ENCODE measurements at regions not wholly inside any gene's neighbourhood (a gene's known extent, or its start where the extent isn't known, plus 50 kb on each side); places are given as distances from the start of the nearest gene placed in this dataset.

- TF ChIP-seq E2F1 (CRISPR knock-in tag; IDR thresholded peaks at IDR 0.05) (no peak), ZSCAN18 (CRISPR knock-in tag; IDR thresholded peaks at IDR 0.05) (no peak), MLX (CRISPR knock-in tag; IDR thresholded peaks at IDR 0.05) (no peak), ZNF423 (CRISPR knock-in tag; IDR thresholded peaks at IDR 0.05) (no peak), ZNF232 (CRISPR knock-in tag; IDR thresholded peaks at IDR 0.05) (no peak), STAT6 (CRISPR knock-in tag; conservative IDR thresholded peaks at IDR 0.05; ENCODE audit: low read depth) (no peak), ZNF671 (CRISPR knock-in tag; IDR thresholded peaks at IDR 0.05) (no peak)
Measured at GRCh38 chr5:8138884-8139283, 269.9 kb downstream of the MTRR start (continued).

- no peak for ATAC-seq
- no peak overlapping the region for H3K27ac Mint-ChIP-seq
- no peaks in the 10 kb centered on the region for H3K36me3 Mint-ChIP-seq
- no peaks in the 10 kb centered on the region for H3K27me3 Mint-ChIP-seq (ENCODE audit: low read depth)
- no peak for DNase-seq (ENCODE audit: low spot score)
- peaks cover 6% of the 10 kb centered on the region for H3K9me3 Mint-ChIP-seq
- H3K4me3 Mint-ChIP-seq, result no peak overlapping the region
- POLR2A ChIA-PET, result no interaction called here
- CTCF ChIA-PET, result no interaction called here
- TF ChIP-seq STAT6 (CRISPR knock-in tag; conservative IDR thresholded peaks at IDR 0.05; ENCODE audit: low read depth) (no peak), ZNF138 (CRISPR knock-in tag; conservative IDR thresholded peaks at IDR 0.05) (no peak), ATF3 (CRISPR knock-in tag; conservative IDR thresholded peaks at IDR 0.05) (no peak), E2F5 (CRISPR knock-in tag; IDR thresholded peaks at IDR 0.05) (no peak), PRDM15 (CRISPR knock-in tag; IDR thresholded peaks at IDR 0.05) (no peak), FOXJ3 (CRISPR knock-in tag; IDR thresholded peaks at IDR 0.05; ENCODE audit: borderline replicate concordance) (no peak)
- no peaks in the 10 kb centered on the region for H3K4me1 Mint-ChIP-seq
Measured at GRCh38 chr5:8150791-8151190, 281.8 kb downstream of the MTRR start.
